ENCODE measurements at regions not wholly inside any gene's neighbourhood (a gene's known extent, or its start where the extent isn't known, plus 50 kb on each side); places are given as distances from the start of the nearest gene placed in this dataset.

DNA sequence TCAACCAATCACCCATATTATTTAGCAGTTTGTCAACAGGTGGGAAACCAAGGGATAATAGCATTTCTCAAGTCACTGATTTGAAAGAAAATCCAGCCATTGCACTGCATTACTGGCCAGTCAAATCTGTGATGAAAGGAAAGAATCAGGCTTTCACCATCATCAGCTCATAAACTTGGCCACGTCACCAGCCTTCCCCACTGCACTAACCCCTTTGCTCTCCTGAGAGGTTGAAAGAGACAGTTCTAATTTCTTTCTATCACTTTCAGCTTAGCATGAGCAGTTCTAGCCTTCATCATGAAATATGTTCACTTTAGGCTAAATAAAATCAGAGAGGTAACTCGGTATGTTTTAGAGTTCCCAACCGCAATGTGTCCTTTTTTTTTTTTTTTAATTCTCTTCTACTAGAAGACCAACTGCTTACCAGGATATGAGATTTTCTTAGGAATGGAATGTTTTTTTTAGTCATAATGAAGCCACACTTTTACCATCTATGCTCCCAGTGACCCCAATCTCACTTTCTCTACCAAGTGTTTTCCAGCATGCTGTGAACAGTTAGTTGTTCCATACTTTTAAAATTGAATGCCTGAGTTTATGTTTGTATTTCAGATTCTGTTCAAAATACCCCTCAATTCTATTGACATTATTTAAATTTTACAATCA lies 55.7 kb upstream of the SLC7A11 start:
- Mint-ChIP-seq H3K4me1 (ENCODE audit: low read depth) (no peaks in the 10 kb centered on the region), H3K36me3 (ENCODE audit: low read depth) (no peaks in the 10 kb centered on the region), H3K4me3 (no peak overlapping the region), H3K27me3 (no peaks in the 10 kb centered on the region), H3K9me3 (no peaks in the 10 kb centered on the region), H3K27ac (no peak overlapping the region)
- Histone ChIP-seq H3K27ac (ENCODE audit: low read depth in 1 of 2, low read length in 2 of 2) (no peak overlapping the region), H3K27me3 (ENCODE audit: control insufficient read depth in 1 of 2, insufficient read depth in 2 of 2, low read length in 2 of 2) (no peaks in the 10 kb centered on the region), H3K4me3 (ENCODE audit: low read length) (no peak overlapping the region), H3K36me3 (ENCODE audit: insufficient read depth, low read length) (no peaks in the 10 kb centered on the region), H3K4me1 (ENCODE audit: insufficient read depth, low read length) (no peaks in the 10 kb centered on the region), H3K9me3 (ENCODE audit: control insufficient read depth in 1 of 2, insufficient read depth in 1 of 2, low read length in 2 of 2) (peaks cover 0 to 1% of the 10 kb centered on the region in 2 experiments)
- ATAC-seq (ENCODE audit: poor library complexity) = no peak
- intact Hi-C loops (cut with DNase I, micrococcal nuclease) = no loop called here
- DNase-seq = no peak
- TF ChIP-seq, protein P1, sequence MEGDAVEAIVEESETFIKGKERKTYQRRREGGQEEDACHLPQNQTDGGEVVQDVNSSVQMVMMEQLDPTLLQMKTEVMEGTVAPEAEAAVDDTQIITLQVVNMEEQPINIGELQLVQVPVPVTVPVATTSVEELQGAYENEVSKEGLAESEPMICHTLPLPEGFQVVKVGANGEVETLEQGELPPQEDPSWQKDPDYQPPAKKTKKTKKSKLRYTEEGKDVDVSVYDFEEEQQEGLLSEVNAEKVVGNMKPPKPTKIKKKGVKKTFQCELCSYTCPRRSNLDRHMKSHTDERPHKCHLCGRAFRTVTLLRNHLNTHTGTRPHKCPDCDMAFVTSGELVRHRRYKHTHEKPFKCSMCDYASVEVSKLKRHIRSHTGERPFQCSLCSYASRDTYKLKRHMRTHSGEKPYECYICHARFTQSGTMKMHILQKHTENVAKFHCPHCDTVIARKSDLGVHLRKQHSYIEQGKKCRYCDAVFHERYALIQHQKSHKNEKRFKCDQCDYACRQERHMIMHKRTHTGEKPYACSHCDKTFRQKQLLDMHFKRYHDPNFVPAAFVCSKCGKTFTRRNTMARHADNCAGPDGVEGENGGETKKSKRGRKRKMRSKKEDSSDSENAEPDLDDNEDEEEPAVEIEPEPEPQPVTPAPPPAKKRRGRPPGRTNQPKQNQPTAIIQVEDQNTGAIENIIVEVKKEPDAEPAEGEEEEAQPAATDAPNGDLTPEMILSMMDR (IDR thresholded peaks at IDR 0.05) = no peak
- ChIA-PET POLR2A (no interaction called here), CTCF (interaction anchor here (0.6 kb wide), 1 partner anchor 959 kb away, joined by 3 read pairs; no protein-coding TSS in a partner anchor)

DNA sequence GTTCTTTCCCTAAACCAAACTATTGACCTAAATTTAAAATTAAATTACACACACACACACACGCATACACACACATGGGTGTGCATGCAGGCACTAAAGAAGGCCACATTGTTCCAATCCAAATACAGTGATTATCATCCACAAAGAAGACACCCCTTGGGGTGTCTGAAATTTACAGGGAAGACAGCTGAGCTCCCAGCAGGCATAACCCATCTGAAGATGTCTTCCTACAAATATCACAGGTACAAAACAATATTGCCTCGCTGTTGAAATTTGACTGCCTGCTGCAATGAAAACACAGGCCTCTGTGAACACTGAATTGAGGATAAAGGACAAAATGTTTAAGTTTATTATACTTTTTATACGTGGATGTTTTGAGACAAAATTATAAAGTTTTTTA lies 50.2 kb upstream of the SLC7A11 start:
- no peaks in the 10 kb centered on the region for H3K4me1 ChIP-seq (ENCODE audit: insufficient read depth, low read length)
- H3K4me3 Mint-ChIP-seq = no peak overlapping the region
- H3K4me1 Mint-ChIP-seq (ENCODE audit: low read depth) = no peaks in the 10 kb centered on the region
- H3K27me3 Mint-ChIP-seq = no peaks in the 10 kb centered on the region
- no peak overlapping the region for H3K27ac ChIP-seq (ENCODE audit: low read depth in 1 of 2, low read length in 2 of 2)
- TF ChIP-seq, protein P1 (IDR thresholded peaks at IDR 0.05) = no peak
- no peak overlapping the region for H3K27ac Mint-ChIP-seq
- CTCF ChIA-PET = no interaction called here
- H3K27me3 ChIP-seq (ENCODE audit: control insufficient read depth in 1 of 2, insufficient read depth in 2 of 2, low read length in 2 of 2) = no peaks in the 10 kb centered on the region
- no peak for ATAC-seq (ENCODE audit: poor library complexity)
- POLR2A ChIA-PET = no interaction called here
- H3K9me3 Mint-ChIP-seq = no peaks in the 10 kb centered on the region
- no peaks in the 10 kb centered on the region for H3K36me3 ChIP-seq (ENCODE audit: insufficient read depth, low read length)
- no peaks in the 10 kb centered on the region for H3K36me3 Mint-ChIP-seq (ENCODE audit: low read depth)
- H3K9me3 ChIP-seq (ENCODE audit: control insufficient read depth in 1 of 2, insufficient read depth in 1 of 2, low read length in 2 of 2) = no peaks in the 10 kb centered on the region
- intact Hi-C loops (cut with DNase I, micrococcal nuclease) = no loop called here
- no peak overlapping the region for H3K4me3 ChIP-seq (ENCODE audit: low read length)
- no peak for DNase-seq

All from CD4-positive, alpha-beta T cell (primary cell).